ENCODE measurements at regions not wholly inside any gene's neighbourhood (a gene's known extent, or its start where the extent isn't known, plus 50 kb on each side); places are given as distances from the start of the nearest gene placed in this dataset.

- H3K9me3 ChIP-seq (replicated peaks; ENCODE audit: control insufficient read depth, insufficient read depth, low read length), result no peaks in the 10 kb centered on the region
- WGBS (ENCODE audit: insufficient coverage, insufficient replicate concordance, low lambda C conversion rate, missing lambda C conversion rate), result 17% methylated on average over 3 of the region's 3 CpGs
- H3K9ac ChIP-seq (ENCODE audit: control insufficient read depth, insufficient read depth, low read length), result no peak overlapping the region
- CTCF ChIA-PET, result no interaction called here
- no peaks in the 10 kb centered on the region for H3K79me2 ChIP-seq (ENCODE audit: control insufficient read depth, insufficient read depth, low read length)
- FAIRE-seq, result no peak
- no peaks in the 10 kb centered on the region for H3K36me3 ChIP-seq (ENCODE audit: control insufficient read depth in 2 of 2, insufficient read depth in 2 of 2, low read length in 1 of 2)
- DNase-seq (ENCODE audit: low read depth, low spot score), result no peak
- BruUV-seq (replicated peaks), result no TSS peak
- no peaks in the 10 kb centered on the region for H3K4me1 ChIP-seq (ENCODE audit: control insufficient read depth, insufficient read depth, low read length)
- 0 out of 4 replicates have a peak, but pooled peaks cover 0 to under 1% of the 10 kb centered on the region in 2 experiments for H3K27me3 ChIP-seq (replicated peaks in 1 of 2; ENCODE audit: control insufficient read depth in 2 of 2, insufficient read depth in 2 of 2, low read length in 1 of 2)
- TF ChIP-seq BCL3 (IDR thresholded peaks at IDR 0.05; ENCODE audit: borderline replicate concordance, insufficient read depth, low read depth, low read length, poor library complexity, severe bottlenecking) (no peak), ELK1 (IDR thresholded peaks at IDR 0.05; ENCODE audit: low read depth, low read length) (no peak)
- H3K4me2 ChIP-seq (ENCODE audit: control insufficient read depth, insufficient read depth), result no peak overlapping the region
- ATAC-seq, result no peak
- H3K27ac ChIP-seq (ENCODE audit: control insufficient read depth, insufficient read depth), result no peak overlapping the region
- no peak overlapping the region for H2AFZ ChIP-seq (ENCODE audit: control insufficient read depth, low read depth, low read length)
- no peaks in the 10 kb centered on the region for H4K20me1 ChIP-seq (ENCODE audit: control insufficient read depth, insufficient read depth)
- POLR2A ChIA-PET, result no interaction called here
- in situ Hi-C loops (cut with MboI) (no loop called here), intact Hi-C loops (cut with micrococcal nuclease; ENCODE audit: unreplicated experiment) (no loop called here)
- RAD21 ChIA-PET (ENCODE audit: unreplicated experiment), result no interaction called here
- no peak overlapping the region for H3K4me3 ChIP-seq
- SMC1A ChIA-PET (ENCODE audit: uncharacterized antibody, unreplicated experiment), result no interaction called here
Measured at GRCh38 chr17:34051046-34051445, 204.0 kb upstream of the CCL2 start.

- Histone ChIP-seq H3K9ac (ENCODE audit: control insufficient read depth, insufficient read depth, low read length) (no peak overlapping the region), H3K4me2 (ENCODE audit: control insufficient read depth, insufficient read depth) (no peak overlapping the region), H3K36me3 (ENCODE audit: control insufficient read depth in 2 of 2, insufficient read depth in 2 of 2, low read length in 1 of 2) (no peaks in the 10 kb centered on the region), H3K27ac (ENCODE audit: control insufficient read depth, insufficient read depth) (no peak overlapping the region), H3K9me3 (replicated peaks; ENCODE audit: control insufficient read depth, insufficient read depth, low read length) (no peaks in the 10 kb centered on the region), H3K4me1 (ENCODE audit: control insufficient read depth, insufficient read depth, low read length) (no peaks in the 10 kb centered on the region), H3K27me3 (replicated peaks in 1 of 2; ENCODE audit: control insufficient read depth in 2 of 2, insufficient read depth in 2 of 2, low read length in 1 of 2) (0 out of 4 replicates have a peak, but pooled peaks cover 0 to 2% of the 10 kb centered on the region in 2 experiments), H2AFZ (ENCODE audit: control insufficient read depth, low read depth, low read length) (no peak overlapping the region), H3K79me2 (ENCODE audit: control insufficient read depth, insufficient read depth, low read length) (no peaks in the 10 kb centered on the region), H4K20me1 (ENCODE audit: control insufficient read depth, insufficient read depth) (no peaks in the 10 kb centered on the region), H3K4me3 (no peak overlapping the region)
- intact Hi-C loops (cut with micrococcal nuclease; ENCODE audit: unreplicated experiment) (no loop called here), in situ Hi-C loops (cut with MboI) (no loop called here)
- BruUV-seq (replicated peaks), result no TSS peak
- DNase-seq (ENCODE audit: low read depth, low spot score) (no peak), ATAC-seq (no peak), FAIRE-seq (peak; percentile 49)
- SMC1A ChIA-PET (ENCODE audit: uncharacterized antibody, unreplicated experiment), result interaction anchor here (0.9 kb wide), 1 partner anchor 121 kb away, joined by 3 read pairs; no protein-coding TSS in a partner anchor
- RAD21 ChIA-PET (ENCODE audit: unreplicated experiment), result no interaction called here
- 83% methylated on average over 1 of the region's 1 CpG for WGBS (ENCODE audit: insufficient coverage, insufficient replicate concordance, low lambda C conversion rate, missing lambda C conversion rate)
- POLR2A ChIA-PET, result no interaction called here
- CTCF ChIA-PET, result no interaction called here
- no peak for TF ChIP-seq SUZ12 (IDR thresholded peaks at IDR 0.05; ENCODE audit: unreplicated experiment)
- TF ChIP-seq ATF3 (IDR thresholded peaks at IDR 0.05; ENCODE audit: borderline replicate concordance, extremely low read depth, low read depth, low read length), result no peak
- TF ChIP-seq POLR2AphosphoS5 (IDR thresholded peaks at IDR 0.05; ENCODE audit: low read length), result no peak
- no peak for TF ChIP-seq ESRRA (IDR thresholded peaks at IDR 0.05; ENCODE audit: low read length)
- no peak for TF ChIP-seq CREM (IDR thresholded peaks at IDR 0.05; ENCODE audit: low read depth)
- no peak for TF ChIP-seq NFXL1 (IDR thresholded peaks at IDR 0.05; ENCODE audit: borderline replicate concordance)
- TF ChIP-seq SMARCA5 (IDR thresholded peaks at IDR 0.05), result no peak
- TF ChIP-seq ZBTB11 (CRISPR knock-in tag; IDR thresholded peaks at IDR 0.05), result no peak
- TF ChIP-seq EP300 (IDR thresholded peaks at IDR 0.05; ENCODE audit: borderline replicate concordance in 1 of 2, control insufficient read depth in 1 of 2, low read depth in 2 of 2, low read length in 2 of 2), result no peak
Measured at GRCh38 chr17:34054495-34054894, 200.6 kb upstream of the CCL2 start.

Data from GM12878 (cell line).